Liver (tissue), 8 donors: ENCODE measurements at regions not wholly inside any gene's neighbourhood (a gene's known extent, or its start where the extent isn't known, plus 50 kb on each side); places are given as distances from the start of the nearest gene placed in this dataset.

Source experiments
- DNase-seq: peaks from one replicate; pipeline ENCODE4 v3.0.0-alpha.2; 2017; ENCODE audit warnings: low spot score
- H3K27ac ChIP-seq, 2 donors: one replicate each; pipeline ENCODE4 v1.7.0; 2013; ENCODE audit warnings: inconsistent platforms in 2 of 2, low read length in 2 of 2, control low read depth in 1 of 2, low read depth in 1 of 2, mild to moderate bottlenecking in 1 of 2
- H3K27me3 ChIP-seq, 4 donors: one replicate each; pipeline versions ENCODE4 v1.6.1 to v1.7.0; 2013; ENCODE audit warnings: low read length in 3 of 4, inconsistent platforms in 1 of 4, mild to moderate bottlenecking in 1 of 4, moderate library complexity in 1 of 4; ENCODE audit not compliant: control insufficient read depth in 4 of 4, insufficient read depth in 4 of 4
- H3K36me3 ChIP-seq, 4 donors: one replicate each; pipeline versions ENCODE4 v1.6.1 to v1.7.0; 2013; ENCODE audit warnings: low read length in 3 of 4, mild to moderate bottlenecking in 3 of 4, low read depth in 1 of 4, moderate library complexity in 1 of 4; ENCODE audit not compliant: control insufficient read depth in 4 of 4, insufficient read depth in 3 of 4
- H3K4me1 ChIP-seq, 4 donors: one replicate each; pipeline versions ENCODE4 v1.6.1 to v1.7.0; 2013; ENCODE audit warnings: low read length in 3 of 4, mild to moderate bottlenecking in 3 of 4, moderate library complexity in 1 of 4; ENCODE audit not compliant: control insufficient read depth in 4 of 4, insufficient read depth in 4 of 4
- H3K4me3 ChIP-seq, 3 donors: one replicate each; pipeline versions ENCODE4 v1.6.1 to v1.7.0; 2013; ENCODE audit warnings: low read length in 3 of 3, control low read depth in 1 of 3, low read depth in 1 of 3, mild to moderate bottlenecking in 1 of 3
- H3K9ac ChIP-seq, 2 donors: one replicate each; pipeline ENCODE4 v1.7.0; 2013; ENCODE audit warnings: low read length in 2 of 2, mild to moderate bottlenecking in 2 of 2, moderate library complexity in 2 of 2, control low read depth in 1 of 2, low read depth in 1 of 2
- H3K9me3 ChIP-seq, 4 donors: one replicate each; pipeline versions ENCODE4 v1.6.1 to v1.7.0; 2013; ENCODE audit warnings: low read length in 3 of 4; ENCODE audit not compliant: control insufficient read depth in 4 of 4
- ATF3 ChIP-seq: IDR thresholded peaks from 2 replicates; pipeline ENCODE4 v1.6.1; 2016; ENCODE audit warnings: antibody characterized with exemption
- CTCF ChIP-seq: fragments of 150-350 bp; IDR thresholded peaks from 2 replicates; pipeline ENCODE4 v1.5.1; 2017; ENCODE audit warnings: improper control_type of control experiment, low read depth, low read length; ENCODE audit not compliant: missing input control
- EGR1 ChIP-seq, 2 donors: IDR thresholded peaks; 2 replicates each; pipeline ENCODE4 v1.6.1; 2016 to 2018; ENCODE audit warnings: antibody characterized with exemption in 2 of 2, low read depth in 2 of 2
- FOXA1 ChIP-seq: IDR thresholded peaks from 2 replicates; pipeline ENCODE4 v1.6.1; 2016; ENCODE audit warnings: antibody characterized with exemption
- FOXA2 ChIP-seq: IDR thresholded peaks from 2 replicates; pipeline ENCODE4 v1.6.1; 2016; ENCODE audit warnings: antibody characterized with exemption
- GABPA ChIP-seq, 2 donors: IDR thresholded peaks in 1 of 2; conservative IDR thresholded peaks in 1 of 2; 2 replicates each; pipeline ENCODE4 v1.6.1; 2016; ENCODE audit warnings: antibody characterized with exemption in 2 of 2, mild to moderate bottlenecking in 1 of 2, moderate library complexity in 1 of 2
- HNF4A ChIP-seq, 2 donors: conservative IDR thresholded peaks; 2 replicates each; pipeline ENCODE4 v1.6.1; 2016; ENCODE audit warnings: antibody characterized with exemption in 2 of 2, mild to moderate bottlenecking in 2 of 2
- HNF4G ChIP-seq: IDR thresholded peaks from 2 replicates; pipeline ENCODE4 v1.6.1; 2016; ENCODE audit warnings: antibody characterized with exemption
- JUND ChIP-seq, 2 donors: IDR thresholded peaks; 2 replicates each; pipeline ENCODE4 v1.6.1; 2016; ENCODE audit warnings: antibody characterized with exemption in 2 of 2
- NR2F2 ChIP-seq: IDR thresholded peaks from 2 replicates; pipeline ENCODE4 v1.6.1; 2016; ENCODE audit warnings: antibody characterized with exemption
- RAD21 ChIP-seq, 2 donors: IDR thresholded peaks; 2 replicates each; pipeline ENCODE4 v1.6.1; 2016; ENCODE audit warnings: antibody characterized with exemption in 2 of 2, mild to moderate bottlenecking in 2 of 2
- REST ChIP-seq: IDR thresholded peaks from 2 replicates; pipeline ENCODE4 v1.6.1; 2016; ENCODE audit warnings: antibody characterized with exemption, mild to moderate bottlenecking
- RXRA ChIP-seq, 2 donors: IDR thresholded peaks; 2 replicates each; pipeline ENCODE4 v1.6.1; 2017 to 2018; ENCODE audit warnings: antibody characterized with exemption in 2 of 2, mild to moderate bottlenecking in 1 of 2
- SP1 ChIP-seq: IDR thresholded peaks from 2 replicates; pipeline ENCODE4 v1.6.1; 2018; ENCODE audit warnings: antibody characterized with exemption, mild to moderate bottlenecking
- TAF1 ChIP-seq: conservative IDR thresholded peaks from 2 replicates; pipeline ENCODE4 v1.6.1; 2016; ENCODE audit warnings: antibody characterized with exemption, mild to moderate bottlenecking
- YY1 ChIP-seq: IDR thresholded peaks from 2 replicates; pipeline ENCODE4 v1.6.1; 2016; ENCODE audit warnings: antibody characterized with exemption, mild to moderate bottlenecking
- ZBTB33 ChIP-seq: IDR thresholded peaks from 2 replicates; pipeline ENCODE4 v1.6.1; 2016; ENCODE audit warnings: antibody characterized with exemption
- WGBS: extraction: QIAGEN DNeasy Blood & Tissue Kit; methylation state at CpG from one replicate; pipeline ENCODE4 v1.1.7; 2013; 5-methylcytosine and 5-hydroxymethylcytosine counted together
- TF ChIP-seq, protein P1 (sequence below): IDR thresholded peaks from 2 replicates; pipeline ENCODE4 v1.6.1; 2016; ENCODE audit warnings: antibody characterized with exemption
- donor health status: healthy.
- donor health status: healthy.
- donor health status: healthy.
- donor health status: healthy.
- donor health status: healthy.

DNA sequence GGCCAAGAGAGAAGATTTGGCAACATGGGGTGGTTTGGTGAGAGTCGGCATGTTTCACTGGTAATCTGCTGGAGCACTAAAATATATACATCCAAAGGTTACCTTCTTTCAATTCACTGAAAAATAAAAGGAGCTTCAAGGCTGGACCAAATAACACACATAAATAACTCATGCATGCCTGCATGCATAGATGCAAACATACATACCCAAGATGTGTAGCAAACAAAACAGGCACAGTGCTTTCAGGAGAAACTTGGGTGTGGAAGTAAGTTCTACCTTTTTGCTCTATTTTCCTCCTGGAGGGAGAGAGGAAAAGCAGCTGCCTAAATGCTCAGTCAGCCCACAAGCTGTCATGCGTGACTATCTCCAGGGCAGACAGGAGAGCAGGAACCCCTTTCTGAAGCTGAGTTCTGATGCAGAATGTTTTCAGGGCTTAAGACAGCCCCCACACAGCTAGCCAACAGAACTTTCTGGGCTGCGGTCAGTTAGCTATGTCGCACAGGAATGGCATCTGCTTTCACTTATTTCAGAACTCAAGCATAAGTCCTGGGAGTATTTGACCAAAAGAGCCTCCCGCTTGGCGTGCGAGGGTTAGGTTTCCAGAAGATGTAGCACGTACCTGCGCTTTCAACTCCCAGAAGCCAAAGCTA lies 166.2 kb downstream of the TOMM20 start:
- no peak for DNase-seq
- WGBS, result 55% methylated on average over 9 of the region's 9 CpGs
- H3K4me3 ChIP-seq, result no peak overlapping the region
- no peaks in the 10 kb centered on the region for H3K9me3 ChIP-seq
- H3K9ac ChIP-seq, result peak overlapping the region; percentile 79 to 89
- H3K27me3 ChIP-seq, result no peaks in the 10 kb centered on the region
- peak overlapping the region; percentile 95 for H3K27ac ChIP-seq
- TF ChIP-seq HNF4G (no peak), TAF1 (no peak), ZBTB33 (peak; percentile 8), YY1 (peak; percentile 49)
- peaks cover 30 to 71% (median 52%) of the 10 kb centered on the region in 4 donors for H3K4me1 ChIP-seq
- no peaks in the 10 kb centered on the region for H3K36me3 ChIP-seq

DNA sequence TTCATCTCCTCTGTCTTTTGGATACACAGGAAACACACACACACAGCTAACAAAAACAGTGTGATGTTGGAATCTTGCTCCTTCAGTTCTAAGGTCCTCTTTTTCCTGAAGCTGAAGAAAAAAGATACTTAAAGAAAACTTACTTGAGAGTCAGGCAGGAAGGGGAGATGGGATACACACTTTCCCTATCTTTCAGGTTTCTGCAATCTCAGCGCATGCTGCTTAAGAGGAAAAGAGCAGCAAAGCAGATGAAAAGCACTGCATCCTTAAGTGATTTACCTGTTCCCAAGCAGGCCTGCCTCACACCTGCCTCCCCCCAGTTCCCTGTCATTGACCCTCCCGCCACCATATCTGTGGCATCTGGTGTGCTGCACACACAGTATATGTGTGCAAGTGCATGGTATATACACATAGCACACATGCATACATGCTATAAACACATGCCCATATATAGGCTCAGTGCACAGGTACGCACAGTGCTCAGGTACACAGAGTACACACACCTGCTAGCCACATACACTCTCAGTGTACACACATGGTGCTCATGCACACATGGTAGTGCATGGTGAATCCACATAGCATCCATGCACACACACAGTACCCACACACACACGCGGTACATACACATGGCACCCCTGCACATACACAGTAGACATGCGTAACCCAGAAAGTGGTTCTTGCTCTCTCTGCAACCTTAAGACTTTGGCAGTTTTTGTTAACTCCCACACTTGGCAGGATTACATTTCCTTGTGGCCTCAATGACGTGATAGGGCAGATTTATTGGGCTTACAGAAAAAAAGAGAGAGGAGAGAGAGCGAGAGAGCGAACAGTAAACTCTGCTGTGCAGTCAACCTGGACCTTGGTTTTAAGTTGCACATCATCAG lies 166.9 kb downstream of the TOMM20 start:
- H3K9ac ChIP-seq, result peak overlapping the region; percentile 79 to 89
- peak overlapping the region; percentile 95 for H3K27ac ChIP-seq
- H3K4me1 ChIP-seq, result peaks cover 34 to 76% (median 55%) of the 10 kb centered on the region in 4 donors
- TF ChIP-seq, protein P1, sequence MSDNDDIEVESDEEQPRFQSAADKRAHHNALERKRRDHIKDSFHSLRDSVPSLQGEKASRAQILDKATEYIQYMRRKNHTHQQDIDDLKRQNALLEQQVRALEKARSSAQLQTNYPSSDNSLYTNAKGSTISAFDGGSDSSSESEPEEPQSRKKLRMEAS, result peak; percentile 61
- TF ChIP-seq JUND (IDR thresholded peaks at IDR 0.05) (peak; percentile 72 to 86), RXRA (IDR thresholded peaks at IDR 0.05) (peak; percentile 81 to 87), EGR1 (IDR thresholded peaks at IDR 0.05; ENCODE audit: low read depth in 2 of 2) (peak in 1 of 2 donors; percentile 32), REST (peak; percentile 36), RAD21 (IDR thresholded peaks at IDR 0.05) (peak; percentile 57 to 65), HNF4A (conservative IDR thresholded peaks at IDR 0.05) (peak; percentile 82 to 89), ATF3 (peak; percentile 15), NR2F2 (peak; percentile 56), HNF4G (peak; percentile 59), FOXA2 (peak; percentile 38), SP1 (peak; percentile 85), YY1 (no peak), ZBTB33 (peak; percentile 8), TAF1 (no peak), FOXA1 (no peak), GABPA (IDR thresholded peaks at IDR 0.05 in 1 of 2, conservative IDR thresholded peaks at IDR 0.05 in 1 of 2) (no peak), CTCF (no peak)
- H3K9me3 ChIP-seq, result no peaks in the 10 kb centered on the region
- 49% methylated on average over 9 of the region's 9 CpGs for WGBS
- no peaks in the 10 kb centered on the region for H3K27me3 ChIP-seq
- no peaks in the 10 kb centered on the region for H3K36me3 ChIP-seq
- H3K4me3 ChIP-seq, result no peak overlapping the region
- no peak for DNase-seq
